Uterus (tissue), 2 donors: ENCODE measurements at regions not wholly inside any gene's neighbourhood (a gene's known extent, or its start where the extent isn't known, plus 50 kb on each side); places are given as distances from the start of the nearest gene placed in this dataset.

ENCODE experiments used
- CTCF ChIP-seq, 4 experiments: fragments of 200-600 bp in 2 of 4; fragments of 450-650 bp in 2 of 4; sonication (generic) in 2 of 4; IDR thresholded peaks; one replicate each; pipeline ENCODE4 v1.5.1; 2016 to 2019; ENCODE audit warnings: antibody characterized with exemption in 4 of 4, mild to moderate bottlenecking in 2 of 4, moderate library complexity in 1 of 4
- POLR2A ChIP-seq, 2 donors: fragments of 450-650 bp; IDR thresholded peaks; one replicate each; pipeline ENCODE4 v1.6.1; 2016; ENCODE audit warnings: antibody characterized with exemption in 2 of 2, mild to moderate bottlenecking in 1 of 2, moderate library complexity in 1 of 2

DNA sequence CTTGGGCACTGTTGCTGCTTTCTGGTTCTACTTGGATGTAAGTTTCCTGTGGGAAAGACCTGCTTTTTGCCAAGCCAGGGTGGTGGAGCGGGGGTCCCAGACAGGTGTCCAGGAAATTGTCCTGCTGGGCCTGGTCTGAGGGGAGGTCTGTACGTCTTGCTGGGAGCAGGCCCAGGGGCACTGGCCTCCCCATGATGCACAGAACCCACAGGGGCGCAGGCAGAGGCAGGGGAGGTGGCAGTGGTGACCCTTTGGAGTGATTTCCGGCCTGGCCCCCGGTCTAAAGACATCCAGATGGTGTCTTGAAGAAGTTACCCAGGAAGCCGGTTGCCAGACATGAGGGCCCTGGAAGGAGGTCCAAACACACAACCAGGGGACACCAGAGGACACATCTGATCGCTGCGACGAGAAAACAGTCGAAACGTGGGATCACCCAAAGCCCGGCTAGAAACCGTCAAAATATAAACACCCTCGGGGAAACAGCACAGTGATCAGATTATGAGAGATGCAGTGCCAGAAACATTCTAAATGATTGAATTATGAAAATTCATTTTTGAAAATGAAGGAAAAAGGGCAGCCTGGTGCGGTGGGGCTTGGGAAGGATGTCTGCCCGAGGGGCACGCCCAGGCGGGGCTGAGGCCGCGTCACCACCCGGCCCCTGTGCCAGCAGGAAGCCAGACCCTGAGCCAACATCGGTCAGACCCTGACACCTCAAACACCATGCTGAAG, 59.6 kb downstream of the TMEM270 start:
- TF ChIP-seq CTCF (IDR thresholded peaks at IDR 0.05) (no peak), POLR2A (IDR thresholded peaks at IDR 0.05) (no peak)
